ENCODE measurements at regions not wholly inside any gene's neighbourhood (a gene's known extent, or its start where the extent isn't known, plus 50 kb on each side); places are given as distances from the start of the nearest gene placed in this dataset.

- no peaks in the 10 kb centered on the region for H3K4me1 ChIP-seq (replicated peaks)
- H3K27me3 ChIP-seq (replicated peaks; ENCODE audit: insufficient read depth) = no peaks in the 10 kb centered on the region
- intact Hi-C loops (cut with DNase I) = no loop called here
- TF ChIP-seq POLR2AphosphoS5 (IDR thresholded peaks at IDR 0.05) = no peak
- TF ChIP-seq CTCF (IDR thresholded peaks at IDR 0.05) = no peak
- no peak for TF ChIP-seq POLR2A (IDR thresholded peaks at IDR 0.05)
- no peak overlapping the region for H3K4me3 ChIP-seq
- no peaks in the 10 kb centered on the region for H3K9me3 ChIP-seq
- H3K27ac ChIP-seq = no peak overlapping the region
- no peak for DNase-seq (ENCODE audit: low spot score)
- no peaks in the 10 kb centered on the region for H3K36me3 ChIP-seq
- 80% methylated on average over 2 of the region's 2 CpGs for WGBS
Observed at GRCh38 chr5:152277936-152278335, 127.1 kb downstream of the NMUR2 start.

GRCh38 chr5:152274224-152274623, 130.9 kb downstream of the NMUR2 start:
- Histone ChIP-seq H3K4me3 (no peak overlapping the region), H3K27me3 (replicated peaks; ENCODE audit: insufficient read depth) (no peaks in the 10 kb centered on the region), H3K4me1 (replicated peaks) (no peaks in the 10 kb centered on the region), H3K36me3 (no peaks in the 10 kb centered on the region), H3K9me3 (no peaks in the 10 kb centered on the region), H3K27ac (no peak overlapping the region)
- DNase-seq (ENCODE audit: low spot score) = no peak
- intact Hi-C loops (cut with DNase I) = no loop called here
- 47% methylated on average over 2 of the region's 2 CpGs for WGBS
- TF ChIP-seq POLR2A (IDR thresholded peaks at IDR 0.05) (no peak), CTCF (IDR thresholded peaks at IDR 0.05) (no peak), POLR2AphosphoS5 (IDR thresholded peaks at IDR 0.05) (no peak)

- no peak for DNase-seq (ENCODE audit: low spot score)
- 46% methylated on average over 5 of the region's 5 CpGs for WGBS
- TF ChIP-seq CTCF (IDR thresholded peaks at IDR 0.05) = peak in 2 of 4 experiments; percentile 24 to 40
- no peak for TF ChIP-seq POLR2A (IDR thresholded peaks at IDR 0.05)
- no peak for TF ChIP-seq POLR2AphosphoS5 (IDR thresholded peaks at IDR 0.05)
- Histone ChIP-seq H3K9me3 (no peaks in the 10 kb centered on the region), H3K4me3 (no peak overlapping the region), H3K27me3 (replicated peaks; ENCODE audit: insufficient read depth) (no peaks in the 10 kb centered on the region), H3K4me1 (replicated peaks) (no peaks in the 10 kb centered on the region), H3K27ac (no peak overlapping the region), H3K36me3 (no peaks in the 10 kb centered on the region)
- intact Hi-C loops (cut with DNase I) = no loop called here
Observed at GRCh38 chr5:152271420-152271819, 133.7 kb downstream of the NMUR2 start.

GRCh38 chr5:152270096-152270495, 135.0 kb downstream of the NMUR2 start:
- TF ChIP-seq POLR2AphosphoS5 (IDR thresholded peaks at IDR 0.05) (no peak), CTCF (IDR thresholded peaks at IDR 0.05) (no peak), POLR2A (IDR thresholded peaks at IDR 0.05) (no peak)
- intact Hi-C loops (cut with DNase I) = no loop called here
- Histone ChIP-seq H3K4me3 (no peak overlapping the region), H3K27ac (no peak overlapping the region), H3K9me3 (no peaks in the 10 kb centered on the region), H3K4me1 (replicated peaks) (no peaks in the 10 kb centered on the region), H3K27me3 (replicated peaks; ENCODE audit: insufficient read depth) (no peaks in the 10 kb centered on the region), H3K36me3 (no peaks in the 10 kb centered on the region)
- 40% methylated on average over 2 of the region's 2 CpGs for WGBS
- no peak for DNase-seq (ENCODE audit: low spot score)

- no peak overlapping the region for H3K27ac ChIP-seq
- TF ChIP-seq POLR2AphosphoS5 (IDR thresholded peaks at IDR 0.05) (no peak), POLR2A (IDR thresholded peaks at IDR 0.05) (no peak), CTCF (IDR thresholded peaks at IDR 0.05) (no peak)
- H3K4me1 ChIP-seq (replicated peaks) = no peaks in the 10 kb centered on the region
- no peaks in the 10 kb centered on the region for H3K36me3 ChIP-seq
- 64% methylated on average over 1 of the region's 1 CpG for WGBS
- intact Hi-C loops (cut with DNase I) = no loop called here
- no peak overlapping the region for H3K4me3 ChIP-seq
- H3K9me3 ChIP-seq = no peaks in the 10 kb centered on the region
- H3K27me3 ChIP-seq (replicated peaks; ENCODE audit: insufficient read depth) = no peaks in the 10 kb centered on the region
- no peak for DNase-seq (ENCODE audit: low spot score)
Observed at GRCh38 chr5:152269533-152269932, 135.5 kb downstream of the NMUR2 start.
